ENCODE measurements at regions not wholly inside any gene's neighbourhood (a gene's known extent, or its start where the extent isn't known, plus 50 kb on each side); places are given as distances from the start of the nearest gene placed in this dataset.
A peak's percentile ranks its signal among the peaks of the same experiment; 100 is the strongest.

DNA sequence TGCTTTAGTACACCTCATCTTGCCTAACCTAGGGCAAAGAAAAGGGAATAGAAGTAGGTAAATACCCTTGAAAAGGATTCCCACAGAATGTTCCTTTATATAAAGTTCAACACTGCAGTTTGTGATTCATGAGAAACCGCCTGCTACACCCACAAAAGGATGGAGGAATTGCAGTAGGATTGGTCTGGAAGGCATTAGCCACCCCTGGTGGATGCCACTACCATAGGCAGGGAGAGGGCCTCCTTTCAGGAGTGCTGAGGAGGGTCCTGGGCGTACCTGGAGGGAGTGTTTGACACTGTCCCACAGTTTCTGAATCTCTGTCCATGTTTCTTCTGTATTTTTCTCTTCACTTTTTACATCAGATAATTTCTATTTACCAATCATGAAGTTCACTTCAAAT lies 221.8 kb upstream of the TMEM72 start:
- DNase-seq, result no peak

DNA sequence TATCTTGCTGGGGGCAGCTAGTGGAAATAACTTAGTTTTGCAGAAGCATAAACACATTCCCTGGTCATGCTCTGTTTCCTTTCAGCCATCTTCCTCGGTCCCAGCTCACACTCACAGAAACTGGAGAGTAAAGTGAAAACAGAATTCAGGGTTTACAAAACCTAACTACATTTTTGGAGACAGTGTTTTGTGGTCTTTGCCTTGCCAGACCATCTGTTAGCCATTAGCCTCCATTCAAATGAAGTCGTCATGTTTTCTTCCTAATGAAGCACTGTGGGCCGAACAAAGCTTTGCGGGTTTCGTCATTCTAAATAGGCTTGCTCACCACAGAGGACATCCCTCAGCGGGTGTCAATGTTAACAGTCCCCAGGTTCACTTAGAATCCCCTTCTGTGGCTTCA lies 214.6 kb upstream of the TMEM72 start:
- no peak for DNase-seq

DNA sequence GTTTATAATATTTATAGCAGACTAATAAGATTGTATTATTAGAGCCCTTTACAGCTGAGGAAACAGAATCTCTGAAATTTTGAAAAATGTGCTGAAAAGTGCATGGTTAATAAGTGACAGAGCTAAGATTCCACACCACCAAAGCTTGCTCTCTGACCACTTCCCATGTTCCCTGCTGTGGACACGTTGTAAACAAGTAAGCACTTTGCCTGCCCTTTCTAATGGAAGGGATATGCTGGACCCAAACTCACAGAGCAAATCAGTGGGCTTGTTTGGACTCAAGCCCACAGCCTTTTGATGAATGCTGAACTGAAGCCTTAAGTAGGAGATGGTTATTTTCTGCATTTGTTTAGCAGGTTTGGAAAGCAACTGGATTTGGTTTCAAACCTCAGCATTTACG lies 214.0 kb upstream of the TMEM72 start:
- no peak for DNase-seq

DNA sequence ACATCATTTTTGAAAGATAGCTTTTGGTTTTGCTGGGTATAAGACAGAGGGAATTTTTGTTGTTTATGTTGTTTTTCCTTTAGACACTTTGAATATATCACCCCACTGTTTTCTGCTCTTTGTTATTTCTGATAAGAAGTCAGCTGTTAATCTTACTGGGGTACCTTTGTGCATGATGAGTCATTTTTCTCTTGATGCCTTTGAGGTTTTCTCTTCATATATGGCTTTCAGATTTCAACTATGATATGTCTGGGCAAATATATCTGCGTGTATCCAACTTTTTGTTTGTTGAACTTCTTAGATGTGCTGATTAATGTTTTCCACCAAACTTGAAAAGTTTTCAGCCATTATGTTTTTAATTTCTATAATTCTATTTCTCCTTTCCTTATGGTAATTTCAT lies 208.6 kb upstream of the TMEM72 start:
- no peak for DNase-seq

DNA sequence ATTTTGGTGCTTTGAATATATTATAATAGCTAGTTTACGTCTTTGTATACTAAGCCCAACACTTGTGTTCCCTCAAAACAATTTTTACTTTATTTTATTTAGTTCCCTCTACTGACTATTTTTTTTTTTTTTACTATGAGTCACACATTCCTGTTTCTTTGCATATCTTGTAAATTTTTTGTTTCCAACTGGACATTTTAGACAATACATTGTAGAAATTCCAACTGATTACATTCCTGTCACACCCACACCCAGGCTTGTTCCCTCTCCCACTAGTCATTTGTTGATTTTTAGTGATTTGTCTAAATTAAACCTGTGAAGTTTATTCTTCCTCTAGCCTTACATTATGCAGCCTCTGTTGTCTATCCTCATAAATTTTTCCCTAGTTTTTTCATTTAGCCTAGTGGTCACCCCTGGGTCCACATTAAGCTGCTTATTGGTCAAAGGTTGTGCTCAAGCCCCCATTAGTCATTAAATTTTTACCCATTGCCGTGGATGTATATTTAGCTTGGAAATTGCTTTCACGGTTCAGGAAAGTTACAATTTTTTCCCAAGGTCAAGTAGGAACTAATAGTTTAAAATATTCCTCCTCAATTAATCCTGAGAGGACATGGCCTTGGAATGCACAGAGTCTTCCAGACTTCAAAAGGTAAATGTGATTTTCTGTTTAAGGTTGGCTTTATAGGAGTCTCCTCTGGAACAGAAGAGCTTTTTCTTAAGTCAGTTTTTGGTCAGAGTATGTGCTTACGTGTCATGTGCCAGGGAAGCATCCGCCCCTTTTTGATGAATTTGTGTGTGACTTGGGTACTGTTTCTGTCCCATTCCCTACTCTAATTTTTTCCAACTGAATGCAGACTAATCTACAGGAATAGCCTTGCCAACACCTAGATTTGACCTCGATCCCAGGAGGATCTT lies 207.6 kb upstream of the TMEM72 start:
- no peak for DNase-seq

DNA sequence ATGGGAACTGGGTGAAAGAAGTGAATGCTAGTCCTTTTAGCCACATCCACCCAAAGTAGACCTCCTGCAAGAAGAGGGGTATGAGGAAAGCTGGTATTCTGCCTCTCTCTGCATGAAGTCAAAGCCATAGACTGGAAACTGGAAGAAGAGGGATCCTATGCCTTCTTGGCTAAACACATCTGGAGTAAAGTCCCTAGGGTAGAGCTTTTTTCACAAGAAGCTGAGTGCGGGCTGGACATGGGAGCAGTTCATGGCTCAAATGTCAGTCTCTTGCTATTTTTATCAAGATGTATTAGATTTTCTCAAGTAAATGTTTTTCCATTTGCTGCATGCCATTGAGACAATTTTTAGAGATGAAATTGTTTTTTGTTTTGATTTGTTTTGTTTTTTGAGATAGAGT lies 206.5 kb upstream of the TMEM72 start:
- DNase-seq, result no peak

DNA sequence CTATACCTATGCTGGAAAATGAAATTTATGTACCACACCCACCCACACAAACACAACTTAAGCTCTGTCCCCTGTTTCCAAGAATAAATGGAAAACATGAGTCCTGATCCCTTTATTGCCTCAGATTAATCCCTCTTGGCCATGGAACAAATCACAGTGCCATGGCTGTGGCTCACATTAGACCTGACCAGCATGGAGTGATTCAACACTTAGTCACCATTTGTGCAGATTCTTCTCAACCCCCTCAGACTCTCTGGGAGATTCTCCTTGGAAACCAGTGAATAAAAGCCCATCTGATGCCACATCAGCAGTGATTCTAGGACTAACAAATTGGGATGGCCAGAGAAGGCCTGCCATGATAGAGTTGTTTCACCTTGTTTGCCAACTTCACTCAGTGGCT lies 204.4 kb upstream of the TMEM72 start:
- no peak for DNase-seq

DNA sequence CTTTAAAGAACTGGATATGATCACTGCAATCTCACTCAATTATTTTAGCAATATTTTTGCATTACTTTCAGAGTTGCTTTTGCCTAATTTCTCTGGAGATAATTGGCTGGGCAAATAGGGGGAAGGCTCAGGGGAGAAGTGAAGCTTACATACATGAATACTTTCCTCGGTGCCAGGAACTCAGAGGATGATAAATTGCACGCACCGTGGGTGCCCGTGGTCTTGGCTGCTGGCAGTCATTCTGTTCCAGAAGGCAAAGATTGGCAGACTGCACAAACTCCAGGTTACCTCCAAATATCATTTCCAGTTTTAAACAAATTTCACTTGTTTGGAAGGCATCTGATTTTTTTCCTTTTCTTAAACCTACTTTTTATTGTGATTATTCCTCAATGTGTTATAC lies 197.8 kb upstream of the TMEM72 start:
- no peak for DNase-seq

DNA sequence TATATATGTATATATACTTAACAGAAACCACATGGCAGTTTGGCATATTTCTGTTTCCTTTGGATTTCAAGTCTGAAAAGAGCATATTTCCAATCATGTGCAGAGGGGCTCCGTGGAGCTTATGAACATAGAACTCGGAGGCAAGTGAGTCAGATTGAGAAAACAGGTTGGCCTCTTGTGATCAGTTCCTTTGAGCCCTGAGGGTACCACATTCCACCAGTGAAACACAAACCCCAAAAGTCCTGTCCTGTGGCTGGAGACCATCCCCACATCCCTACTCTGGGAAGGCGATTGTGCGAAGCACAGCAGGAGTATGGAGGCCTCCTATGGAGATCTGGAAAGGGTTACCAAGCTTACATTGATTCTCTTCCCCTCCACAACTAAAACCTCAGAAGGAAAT lies 196.7 kb upstream of the TMEM72 start:
- no peak for DNase-seq

DNA sequence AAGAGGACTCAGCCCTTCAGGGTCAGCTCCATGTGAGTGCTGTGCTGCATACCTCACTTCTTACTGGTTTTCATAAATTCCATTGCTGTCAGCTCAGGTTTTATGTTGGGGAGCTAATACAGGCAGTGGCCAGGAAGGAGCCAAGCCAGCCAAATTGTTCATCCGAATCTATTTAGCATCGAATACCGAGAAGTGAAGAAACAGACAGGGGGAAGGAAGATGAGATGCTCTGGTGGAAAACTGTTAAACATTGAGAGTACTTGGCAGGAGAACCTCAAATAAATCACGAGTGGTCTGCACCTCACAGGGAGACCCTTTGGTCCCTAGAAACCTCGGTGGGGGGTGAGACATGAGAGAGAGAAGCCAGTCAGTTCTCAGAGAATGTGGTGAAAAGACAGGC lies 196.0 kb upstream of the TMEM72 start:
- DNase-seq, result no peak

DNA sequence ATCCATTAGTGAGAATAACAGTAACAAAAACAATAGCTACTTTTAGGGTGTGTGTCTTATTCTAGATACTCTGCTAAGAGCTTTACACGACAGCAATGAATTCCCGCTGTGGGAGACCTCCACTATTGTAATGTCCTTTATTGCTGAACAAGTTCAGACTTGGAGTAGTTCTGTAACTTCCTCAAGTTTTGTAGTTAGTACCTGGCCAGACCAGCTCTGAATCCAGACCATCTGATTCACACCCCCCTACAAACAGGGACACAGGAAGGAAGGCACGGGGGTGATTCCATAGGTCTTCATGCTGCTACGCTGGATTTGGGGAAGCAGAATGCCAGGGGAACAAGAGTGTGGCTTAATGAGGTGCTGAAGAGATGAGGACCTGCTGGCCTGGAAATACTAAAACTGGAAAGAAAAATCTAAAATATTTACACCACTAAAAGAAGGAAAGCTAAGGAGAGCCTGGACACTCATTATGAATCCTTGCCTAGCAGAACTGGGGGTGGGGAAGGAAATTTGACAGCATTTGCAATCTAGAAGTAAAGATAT lies 194.6 kb upstream of the TMEM72 start:
- no peak for DNase-seq

DNA sequence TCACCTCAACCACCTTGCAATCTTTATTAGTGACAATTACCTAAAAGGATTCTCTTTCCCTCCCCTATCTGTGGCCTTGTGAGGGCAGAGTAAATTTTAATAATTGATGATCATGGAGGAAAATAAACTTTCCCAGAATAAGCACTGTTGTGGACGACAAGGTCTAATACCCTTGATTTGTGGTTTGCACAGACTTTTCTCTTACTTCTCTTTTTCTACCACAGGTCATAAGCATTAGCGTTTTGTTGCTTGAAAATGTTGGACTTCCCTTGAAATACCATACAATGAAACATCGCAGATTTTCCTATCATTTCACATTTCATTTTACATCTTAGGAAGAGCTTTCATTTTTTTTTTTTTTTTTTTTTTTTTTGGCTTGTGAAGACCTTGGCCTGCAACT lies 188.1 kb upstream of the TMEM72 start:
- no peak for DNase-seq

DNA sequence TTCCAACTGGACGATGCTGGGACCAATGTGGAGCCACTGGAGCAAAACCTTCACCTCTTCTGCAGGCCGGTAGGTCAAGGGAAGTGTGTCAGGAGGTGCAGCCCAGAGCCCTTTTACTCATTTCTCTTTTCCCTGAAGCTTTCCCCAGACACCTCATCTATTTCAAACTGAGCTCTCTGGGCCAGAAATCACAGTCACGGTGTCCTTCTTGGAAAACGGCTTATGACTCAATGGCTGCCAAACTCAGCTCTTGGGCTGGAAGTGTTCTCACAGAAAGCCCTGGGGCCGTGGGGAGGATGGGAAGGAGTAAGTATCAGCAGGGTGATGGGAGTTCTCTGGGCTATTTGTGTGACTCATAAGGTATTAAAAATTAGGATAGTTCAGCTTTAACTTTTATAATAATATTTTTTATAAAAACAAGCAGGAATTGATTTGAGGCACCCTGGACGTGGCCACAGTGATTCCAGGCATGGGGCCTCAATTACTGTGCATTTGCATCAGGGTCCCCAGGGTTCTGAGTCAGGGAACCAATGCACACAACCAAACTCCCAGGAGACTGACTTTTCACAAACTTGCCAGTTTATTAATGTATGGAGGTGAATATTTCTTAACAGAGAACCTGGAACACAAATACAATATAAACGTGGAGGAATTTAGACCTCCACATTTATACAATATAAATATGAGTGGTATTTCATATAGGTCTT lies 187.4 kb upstream of the TMEM72 start:
- no peak for DNase-seq

DNA sequence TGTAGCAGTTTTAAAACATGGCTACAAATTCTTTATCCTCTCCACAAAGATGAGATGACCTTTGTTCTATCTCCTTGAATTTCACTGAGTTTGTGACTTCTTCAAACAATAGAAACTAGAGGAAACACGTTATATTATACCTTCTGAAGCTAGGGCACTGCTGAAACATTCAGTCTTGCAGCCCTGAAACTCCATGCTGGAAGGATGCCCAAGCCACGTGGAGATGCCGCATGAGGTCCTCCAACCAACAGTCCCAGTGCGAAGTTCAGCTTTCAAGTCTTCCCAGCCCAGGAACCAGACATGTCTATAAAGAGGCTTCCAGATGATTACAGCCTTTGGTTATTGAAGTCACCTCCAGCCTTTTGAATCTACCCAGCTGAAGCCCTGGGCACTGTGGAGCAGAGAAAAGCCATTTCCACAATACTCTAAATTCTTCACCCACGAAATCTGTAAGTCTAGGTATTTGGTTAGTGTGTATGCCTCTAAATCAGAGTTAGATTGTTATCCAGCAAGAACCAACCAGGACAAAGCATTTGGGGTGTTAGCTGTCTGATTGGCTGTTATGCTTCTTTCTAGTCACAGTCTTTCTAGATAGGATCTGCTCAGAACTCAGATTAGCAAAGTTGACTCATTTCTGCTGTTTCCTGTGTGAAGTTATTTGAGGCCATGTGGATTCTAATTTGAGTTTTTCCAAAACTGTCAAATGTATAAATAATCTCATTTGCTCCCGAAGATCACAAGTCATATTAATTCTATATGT lies 186.5 kb upstream of the TMEM72 start:
- peak in 1 of 2 donors; percentile 46 for DNase-seq

DNA sequence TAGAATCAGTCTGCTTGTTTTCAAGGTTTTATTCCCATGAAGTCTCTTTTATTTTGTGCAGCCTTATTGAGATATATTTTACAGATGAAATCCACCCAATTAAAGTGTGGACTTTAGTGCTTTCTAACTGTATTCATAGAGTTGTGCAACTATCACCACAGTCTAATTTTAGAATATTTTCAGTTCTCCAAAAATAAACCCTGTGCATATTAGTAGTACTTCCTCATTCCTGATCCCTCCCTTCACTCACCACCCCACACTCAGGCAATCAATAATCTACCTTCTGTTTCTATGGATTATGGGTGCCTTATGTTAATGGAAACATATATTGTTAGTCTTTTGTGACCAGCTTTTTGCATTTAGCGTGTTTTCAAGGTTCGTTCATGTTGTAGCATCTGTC lies 185.7 kb upstream of the TMEM72 start:
- DNase-seq, result peak in 1 of 2 donors; percentile 66

DNA sequence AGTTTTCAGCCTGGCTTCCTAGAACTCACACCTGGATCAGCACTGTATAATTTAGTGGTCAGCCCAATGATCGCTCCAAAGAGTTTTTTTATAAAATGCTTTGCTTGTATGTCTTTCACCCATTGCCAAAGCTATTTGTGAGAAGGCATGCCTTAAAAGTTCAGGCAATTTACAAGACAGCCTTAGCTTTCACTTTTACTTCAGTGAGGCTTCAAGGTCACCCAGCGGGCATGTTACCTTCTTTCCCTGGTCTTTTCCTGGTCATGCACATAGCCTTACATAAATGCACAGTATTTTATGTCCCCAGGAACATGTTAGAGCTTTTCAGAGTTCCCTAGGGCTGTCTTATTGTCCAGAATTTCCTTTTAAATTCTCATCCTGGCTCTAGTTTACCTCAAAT lies 179.9 kb upstream of the TMEM72 start:
- DNase-seq, result no peak

DNA sequence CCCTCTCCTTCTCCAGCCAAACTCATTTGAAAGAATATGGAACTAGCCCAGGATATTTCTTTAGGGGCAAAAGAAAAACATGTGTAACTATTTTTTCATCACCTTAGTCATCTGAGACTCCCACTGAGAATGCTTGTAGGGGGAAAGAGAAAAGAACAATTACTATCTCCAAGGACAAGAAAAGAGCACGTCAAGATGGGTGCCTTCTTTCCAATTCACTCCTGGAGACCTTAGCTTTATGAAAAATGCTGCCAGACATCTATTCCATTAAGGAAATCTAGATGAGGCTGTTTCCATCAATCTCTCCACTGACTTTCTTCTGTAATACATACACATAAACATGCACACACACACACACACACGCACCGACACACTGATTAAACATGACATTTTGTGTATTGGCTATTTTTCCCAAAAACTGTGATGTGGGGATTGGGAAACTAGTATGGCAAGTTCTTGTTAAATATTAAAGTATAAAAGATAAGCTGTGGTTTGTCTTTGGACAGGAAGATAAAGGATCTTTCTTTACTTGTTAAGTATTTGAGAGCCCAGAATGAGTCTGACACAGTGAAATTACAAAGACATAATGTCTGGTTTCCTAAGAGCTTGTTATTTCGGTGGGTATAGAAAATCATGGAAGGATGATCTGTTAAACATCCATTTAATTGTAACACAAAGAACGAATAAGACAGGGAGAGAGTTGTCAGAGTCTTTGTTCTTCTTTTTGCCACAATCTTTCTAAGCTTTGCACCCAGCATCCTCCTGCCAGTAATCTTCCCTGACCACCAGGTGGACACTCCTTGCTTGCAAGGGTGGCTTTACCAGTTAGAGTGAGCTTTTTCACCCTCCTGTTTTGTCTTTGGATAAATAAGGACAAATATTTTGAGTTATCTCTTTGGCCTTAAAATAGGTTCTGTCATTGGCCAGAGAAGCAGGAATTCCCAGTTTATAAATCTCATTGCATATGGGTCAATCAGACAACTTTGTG lies 177.3 kb upstream of the TMEM72 start:
- DNase-seq, result no peak

DNA sequence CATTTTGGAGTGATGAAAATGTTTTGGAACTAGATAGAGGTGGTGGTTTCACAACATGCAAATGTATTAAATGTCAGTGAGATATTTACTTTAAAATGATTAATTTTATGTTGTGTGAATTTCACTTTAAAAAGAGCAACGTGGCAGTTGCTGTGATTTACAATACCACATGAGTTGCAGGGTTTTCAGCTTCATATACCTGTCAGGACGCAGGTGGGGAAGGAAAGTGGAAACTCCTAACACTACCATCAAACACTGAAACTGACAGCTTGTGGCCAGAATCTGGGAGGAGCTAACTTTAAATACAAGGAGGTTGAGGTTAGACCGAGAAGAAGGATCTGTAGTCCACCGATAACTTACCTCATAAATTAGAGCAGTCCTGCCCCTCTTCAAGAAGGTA lies 168.9 kb upstream of the TMEM72 start:
- no peak for DNase-seq

DNA sequence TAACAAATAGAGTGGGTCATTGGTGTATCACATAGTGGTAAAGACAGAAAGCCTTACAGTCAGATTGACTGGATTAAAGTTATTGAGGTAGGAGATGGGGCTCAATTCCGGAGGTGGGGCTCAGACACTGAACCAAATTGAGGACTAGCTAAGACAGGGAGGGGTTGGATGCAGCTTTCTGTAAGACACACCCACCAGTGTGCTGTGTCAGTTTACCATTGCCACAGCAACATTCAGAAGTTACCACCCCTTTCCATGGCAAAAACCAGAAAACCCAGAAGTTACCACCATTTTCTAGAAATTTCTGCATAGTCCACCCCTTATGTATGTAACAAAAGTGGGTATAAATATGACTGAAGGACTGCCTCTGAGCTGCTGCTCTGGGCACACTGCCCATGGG lies 167.6 kb upstream of the TMEM72 start:
- no peak for DNase-seq

DNA sequence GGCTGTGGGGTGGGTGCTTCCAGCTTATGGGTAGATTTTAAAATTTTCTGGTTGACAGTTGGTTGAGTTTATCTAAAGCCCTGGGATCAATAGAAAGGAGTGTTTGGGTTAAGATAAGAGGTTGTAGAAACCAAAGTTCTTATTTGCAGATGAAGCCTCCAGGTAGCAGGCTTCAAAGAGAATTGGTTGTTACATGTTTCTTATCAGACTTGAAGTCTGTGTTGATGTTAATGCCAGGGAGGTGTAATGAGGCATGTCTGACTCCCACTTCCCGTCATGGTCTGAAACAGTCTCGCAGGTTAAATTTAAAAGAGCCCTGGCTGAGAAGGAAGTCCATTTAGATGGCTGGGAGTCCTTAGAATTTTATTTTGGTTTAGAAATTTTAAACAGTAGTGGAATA lies 165.2 kb upstream of the TMEM72 start:
- DNase-seq, result no peak

DNA sequence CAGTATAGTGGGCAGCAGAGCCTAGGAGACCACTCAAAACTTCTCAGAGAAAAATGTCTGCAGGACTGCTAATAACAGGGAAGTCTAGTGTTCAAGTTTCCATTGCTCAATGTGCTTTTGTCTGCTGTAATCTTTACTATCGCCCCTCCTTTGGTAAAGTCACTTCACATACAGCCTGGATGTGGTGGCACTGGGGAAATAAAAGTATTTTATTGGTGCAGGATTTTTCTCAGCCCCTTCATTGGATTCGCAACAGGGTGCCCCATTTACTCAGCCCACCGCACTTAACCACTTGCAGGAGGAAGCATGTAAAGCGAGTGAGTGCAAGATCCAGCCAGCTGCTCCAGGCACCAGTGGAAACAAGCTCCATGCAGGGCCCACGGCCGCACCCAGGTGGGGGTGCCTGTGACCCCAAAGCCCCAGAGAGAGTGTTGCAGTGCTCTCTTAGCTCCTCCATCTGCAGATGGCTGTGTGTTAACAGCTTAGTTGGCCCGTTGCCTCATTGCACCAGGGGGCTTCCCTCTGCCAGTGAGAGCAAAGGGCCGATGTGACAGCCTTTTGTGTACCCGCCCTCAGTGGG lies 163.5 kb upstream of the TMEM72 start:
- DNase-seq, result no peak

DNA sequence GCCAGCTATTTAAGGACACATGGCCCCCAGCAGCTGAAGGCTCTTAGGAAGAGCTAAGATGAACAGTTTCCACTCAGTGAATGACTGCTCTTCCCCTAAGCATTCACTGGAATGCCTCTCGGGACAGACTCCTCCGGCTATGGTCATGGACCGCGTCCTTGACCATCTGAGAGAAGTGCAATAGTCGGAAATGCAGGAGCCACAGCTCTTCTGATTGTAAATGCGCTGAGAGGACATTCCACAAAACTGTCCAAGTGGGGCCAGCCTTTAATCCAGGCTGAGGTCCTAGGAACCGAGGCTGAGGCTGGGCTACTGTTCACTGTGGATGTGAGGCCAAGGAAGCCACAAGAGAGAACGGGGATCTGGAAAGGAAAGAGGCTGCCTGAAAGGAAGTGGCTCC lies 162.0 kb upstream of the TMEM72 start:
- DNase-seq, result no peak
